COLO668 (cell line): ENCODE measurements at regions not wholly inside any gene's neighbourhood (a gene's known extent, or its start where the extent isn't known, plus 50 kb on each side); places are given as distances from the start of the nearest gene placed in this dataset.

ENCODE experiments used
- DNase-seq: peaks from one replicate; lab custom pipeline; 2025; ENCODE audit not compliant: unreplicated experiment; lab: John Stamatoyannopoulos, UW

DNA sequence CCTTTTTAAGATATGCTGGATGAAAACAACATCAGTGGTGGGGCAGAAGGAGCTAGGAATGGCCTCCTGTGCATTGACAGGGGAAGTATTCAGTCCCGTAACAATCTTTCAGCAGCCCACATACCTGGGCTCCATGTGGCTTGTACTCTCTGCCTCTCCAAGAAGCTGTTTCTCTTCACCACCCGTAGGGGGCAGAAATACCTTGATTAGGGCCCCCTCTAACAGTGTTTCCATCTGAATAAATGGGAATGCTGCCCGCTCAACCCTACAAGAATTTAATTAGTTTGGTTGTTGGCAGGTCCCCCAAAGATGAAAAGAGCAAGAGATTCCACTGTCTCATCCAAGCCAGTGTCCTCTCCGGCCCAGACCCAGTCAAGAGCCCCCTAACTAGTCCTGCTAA is 155.2 kb downstream of the SMIM20 start:
- no peak for DNase-seq

DNA sequence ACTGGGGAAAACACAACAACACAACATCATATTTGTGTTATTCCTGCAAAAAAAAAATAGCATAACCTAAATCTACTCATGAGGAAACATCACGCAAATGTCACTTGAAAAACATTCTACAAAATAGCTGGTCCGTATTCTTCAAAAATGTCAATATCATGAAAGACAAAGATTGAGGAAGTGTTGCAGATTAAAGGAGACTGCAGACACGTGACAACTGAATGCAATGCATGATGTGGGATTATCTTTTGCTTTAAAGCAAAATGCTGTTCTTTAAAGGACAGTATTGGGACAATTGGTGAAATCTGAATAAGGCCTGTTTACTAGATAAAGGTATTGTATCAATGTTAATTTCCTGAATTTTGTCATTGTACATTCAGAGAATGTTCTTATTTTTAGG is 157.7 kb downstream of the SMIM20 start:
- no peak for DNase-seq

DNA sequence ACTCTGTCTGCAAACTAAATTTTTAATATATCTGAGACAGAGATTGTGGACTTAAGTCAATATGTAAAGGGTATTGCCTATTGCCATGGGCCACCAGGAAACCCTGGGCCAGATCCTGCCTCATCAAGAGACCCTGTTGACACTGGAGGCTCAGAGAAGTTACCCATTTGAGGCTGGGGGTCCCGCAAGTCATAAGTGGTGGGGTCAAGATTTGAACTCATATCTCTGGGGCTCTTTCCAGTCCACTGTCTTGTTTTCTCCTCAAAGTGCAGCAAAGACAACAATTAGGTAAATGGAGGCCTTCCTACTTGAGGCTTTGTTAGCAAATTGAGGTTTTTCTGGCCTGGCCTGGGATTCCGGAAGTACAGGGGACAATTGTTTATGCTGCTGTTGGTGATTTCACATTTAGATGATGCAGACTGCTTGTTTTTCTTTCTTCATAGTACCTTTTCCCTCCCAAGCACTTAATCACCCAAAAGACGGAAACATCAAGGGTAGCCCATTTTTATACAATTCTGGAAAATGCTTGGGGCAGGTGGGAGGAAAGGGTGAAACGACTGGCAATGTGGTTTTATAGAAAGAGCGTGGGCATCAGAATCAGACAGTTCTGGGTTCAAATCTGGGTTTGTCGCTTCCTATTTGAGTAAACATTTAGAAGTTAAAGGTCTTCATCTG is 160.0 kb downstream of the SMIM20 start:
- DNase-seq, result no peak

DNA sequence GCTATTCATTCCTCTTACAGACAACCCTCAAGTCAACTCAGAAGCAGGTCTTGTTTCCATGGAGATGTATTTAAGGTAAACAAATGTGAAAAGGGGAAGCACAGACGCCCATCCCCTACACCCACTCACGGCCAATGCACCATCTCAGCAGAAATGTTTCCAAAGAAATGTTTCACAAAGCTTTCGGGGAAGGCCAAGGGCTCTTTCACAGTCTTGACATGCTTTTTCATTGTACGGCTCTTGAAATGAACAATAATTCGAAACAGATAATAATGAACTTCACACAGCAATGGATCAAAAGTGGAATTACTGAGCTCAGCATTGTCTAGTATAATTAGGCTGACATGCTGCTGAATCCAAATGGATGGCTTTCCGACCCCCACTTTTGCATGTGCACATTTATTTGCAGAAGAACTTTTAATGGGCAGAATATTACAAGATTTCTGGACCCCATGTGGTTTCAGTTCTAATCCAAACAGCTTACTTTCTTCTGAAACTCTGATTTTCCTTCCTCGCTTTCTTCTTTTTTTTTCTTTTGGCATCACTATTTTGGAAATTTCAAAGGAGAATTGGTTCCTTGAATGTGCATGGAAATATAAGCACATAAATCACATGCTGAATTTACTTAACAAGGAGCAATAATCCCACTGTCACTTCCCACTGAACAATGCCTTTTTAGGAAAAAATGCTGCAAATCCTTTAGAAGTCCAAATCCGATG is 160.9 kb downstream of the SMIM20 start:
- DNase-seq, result no peak

DNA sequence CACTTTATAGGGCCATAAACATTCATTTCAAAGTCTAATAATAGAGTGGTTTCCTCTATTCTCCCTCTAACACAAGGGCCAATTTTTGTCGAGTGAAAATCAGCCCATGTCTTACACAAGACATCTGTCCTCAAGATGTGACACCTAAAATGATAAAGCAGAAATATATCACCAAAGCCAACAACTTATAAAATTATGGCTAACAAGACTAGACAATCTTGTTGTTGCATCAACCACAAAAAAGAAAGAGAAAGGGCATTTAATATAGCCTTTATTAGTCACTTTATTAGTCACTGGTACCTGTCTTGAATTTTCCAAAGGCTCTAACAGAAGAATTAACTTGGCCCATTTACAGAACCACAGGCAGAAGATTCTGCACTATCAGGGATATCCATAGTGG is 161.6 kb downstream of the SMIM20 start:
- DNase-seq, result no peak

DNA sequence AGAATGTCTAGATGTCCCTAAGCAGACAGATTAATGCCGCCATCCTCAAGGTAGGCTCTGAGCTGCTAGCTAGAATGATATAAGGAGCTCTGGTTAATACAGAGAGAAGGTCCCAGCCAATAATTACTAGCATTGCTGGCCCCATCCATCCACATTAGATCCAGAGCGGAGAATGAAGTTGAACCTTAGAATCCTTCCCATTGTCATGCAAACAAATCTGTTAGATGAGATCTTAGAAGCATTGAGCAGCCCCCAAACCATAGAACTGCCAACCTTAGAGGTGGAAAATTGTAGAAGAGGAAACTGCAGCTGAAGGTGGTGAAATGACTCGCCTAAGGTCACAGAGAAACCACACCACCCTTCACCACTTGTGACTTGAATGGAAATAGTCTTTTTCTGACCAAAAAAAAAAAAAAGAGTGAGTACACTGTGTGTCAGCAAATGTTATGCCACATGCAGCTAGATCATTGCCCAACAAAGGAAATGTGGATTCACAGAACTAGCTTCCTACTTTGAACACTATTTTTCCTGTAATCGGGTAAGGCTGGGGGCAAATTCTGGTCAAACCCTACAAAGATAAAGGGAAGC is 162.1 kb downstream of the SMIM20 start:
- no peak for DNase-seq

DNA sequence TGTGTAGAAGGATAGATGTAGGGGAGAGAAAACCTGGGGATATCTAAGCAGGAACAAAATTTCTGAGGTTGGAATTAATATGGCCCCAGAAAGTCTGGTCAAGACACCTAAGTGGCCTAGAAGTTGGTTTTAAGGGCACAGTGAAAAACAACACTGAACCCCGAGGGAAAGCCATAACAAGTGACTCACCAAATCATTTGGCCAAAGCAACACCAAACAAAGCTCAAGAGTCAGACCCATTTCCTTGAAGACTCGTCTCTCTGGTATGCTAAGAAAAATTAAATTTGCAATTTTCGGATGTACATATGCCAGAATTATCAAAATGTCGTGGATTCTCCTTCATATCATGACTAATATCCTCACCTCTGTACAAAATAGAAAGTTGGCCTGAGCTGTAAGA is 162.9 kb downstream of the SMIM20 start:
- DNase-seq, result no peak

DNA sequence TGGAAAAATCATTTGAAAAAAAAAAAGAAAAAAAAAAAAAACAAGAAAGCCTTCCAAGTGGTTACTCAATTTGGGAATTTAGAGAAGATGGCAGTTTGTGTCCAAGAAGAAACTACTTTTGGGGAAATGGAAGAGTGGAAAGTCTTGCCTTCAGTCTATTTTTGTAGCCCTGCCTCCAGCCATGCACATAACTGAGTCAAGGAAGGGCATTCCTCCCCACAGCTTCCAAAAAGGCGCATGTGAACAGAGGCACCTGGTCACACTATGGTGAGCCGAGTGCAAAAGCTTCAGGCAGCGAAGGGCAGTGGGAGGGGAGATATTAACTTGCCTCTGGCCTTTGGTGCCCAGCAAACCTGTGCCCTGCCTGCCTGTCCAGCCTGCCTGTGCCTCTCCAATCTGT is 163.7 kb downstream of the SMIM20 start:
- no peak for DNase-seq

DNA sequence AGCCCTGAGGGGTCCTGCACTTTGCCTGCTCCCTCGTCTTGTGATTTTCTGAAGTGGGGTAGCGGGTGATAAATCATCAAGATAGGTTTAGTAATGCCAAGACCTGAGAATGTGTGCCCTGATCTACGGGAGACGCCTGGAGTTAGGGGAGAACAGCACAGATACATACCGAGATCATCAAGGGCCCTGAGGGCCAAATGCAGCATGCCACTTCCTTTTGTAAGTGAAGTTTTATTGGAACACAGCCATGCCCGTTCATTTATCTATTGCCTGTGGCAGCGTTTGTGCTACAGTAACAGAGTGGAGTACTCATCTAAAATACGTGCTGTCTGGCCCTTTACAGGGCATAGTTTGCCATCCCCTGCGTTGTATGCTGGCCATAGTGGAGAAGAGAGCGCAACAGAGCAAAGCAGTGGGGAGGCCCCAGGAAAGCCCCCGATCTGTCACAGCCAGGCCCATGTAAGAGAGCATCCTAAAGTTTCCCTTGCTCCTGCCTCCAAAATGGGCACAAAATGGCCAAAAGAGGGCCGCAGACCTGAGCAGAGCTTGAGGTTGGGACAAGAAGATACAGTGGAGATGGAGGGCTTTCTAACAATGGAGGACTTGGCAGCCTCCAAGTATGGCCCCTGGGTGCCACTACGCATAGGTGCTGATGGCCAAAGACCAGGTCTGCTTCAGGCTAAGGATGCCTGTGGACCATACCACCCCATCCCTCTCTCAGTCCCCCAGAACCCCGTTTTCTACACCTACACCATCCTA is 167.0 kb downstream of the SMIM20 start:
- DNase-seq, result no peak

DNA sequence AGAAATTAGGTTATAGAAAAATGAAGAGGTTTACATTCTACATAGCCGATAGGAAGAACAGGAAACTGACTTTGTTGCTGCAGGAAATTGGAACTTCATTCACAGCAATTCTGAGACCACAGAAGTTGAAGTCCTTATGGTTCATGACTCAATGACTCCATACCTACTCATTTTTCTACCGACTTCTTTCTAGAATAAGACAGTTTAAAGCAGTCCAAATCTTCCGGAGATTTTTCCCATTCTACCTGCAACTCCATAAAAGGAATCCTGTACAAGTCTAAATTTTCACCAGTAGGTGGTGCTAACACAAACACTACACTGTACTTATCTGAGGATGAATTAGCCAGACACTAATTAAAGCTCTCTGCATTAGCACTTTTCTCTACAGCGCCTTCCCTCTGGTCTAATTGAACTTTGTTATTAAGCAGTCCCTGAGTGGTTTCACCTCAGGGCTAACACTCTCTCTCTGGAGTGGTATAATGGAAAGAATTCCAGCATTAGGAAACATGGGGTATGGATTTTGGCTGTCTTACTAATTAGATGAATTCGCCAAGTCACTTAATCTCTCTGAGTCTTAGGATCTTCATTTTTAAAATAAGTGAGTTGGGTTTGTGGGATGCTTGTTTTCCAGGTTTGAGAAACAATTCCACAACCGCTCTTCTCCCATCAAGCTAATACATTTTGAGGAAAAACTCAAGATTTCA is 167.9 kb downstream of the SMIM20 start:
- peak; percentile 10 for DNase-seq

DNA sequence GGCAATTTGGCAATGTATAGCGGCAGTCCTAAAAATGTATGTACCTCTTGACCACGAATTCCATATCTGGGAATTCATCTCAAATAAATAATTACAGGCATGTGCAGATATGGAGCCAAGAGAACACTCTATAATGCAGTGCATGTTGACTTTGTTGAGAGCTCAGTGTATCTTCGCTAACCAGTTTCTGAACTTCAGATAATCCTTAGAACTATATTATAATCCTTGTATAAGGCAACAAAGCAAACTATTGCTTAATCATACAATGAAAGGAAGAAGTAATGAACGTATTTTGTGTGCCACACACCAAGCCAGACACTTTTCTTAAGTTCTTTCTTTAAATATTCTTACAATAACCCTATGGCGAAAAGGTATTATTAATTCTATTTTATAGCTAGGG is 168.5 kb downstream of the SMIM20 start:
- no peak for DNase-seq

DNA sequence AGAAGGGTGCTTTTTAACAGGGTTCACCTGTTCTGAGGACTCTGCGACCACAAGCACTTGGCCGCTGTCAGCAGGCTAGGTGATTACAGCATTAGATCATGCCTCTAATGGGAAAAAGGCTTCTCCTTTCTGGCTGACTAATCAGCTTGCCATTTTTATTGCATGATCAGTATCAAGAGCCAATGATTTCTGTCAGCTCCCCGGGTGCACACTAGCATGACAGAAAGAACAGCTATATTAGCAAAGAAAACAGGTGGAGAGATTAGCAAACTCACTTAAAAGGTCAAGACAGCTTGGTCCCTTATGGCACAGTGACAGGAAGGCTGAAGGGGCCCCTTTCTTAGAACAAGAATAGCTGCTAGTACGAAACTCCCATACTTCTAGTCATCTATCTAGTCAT is 170.0 kb downstream of the SMIM20 start:
- no peak for DNase-seq

DNA sequence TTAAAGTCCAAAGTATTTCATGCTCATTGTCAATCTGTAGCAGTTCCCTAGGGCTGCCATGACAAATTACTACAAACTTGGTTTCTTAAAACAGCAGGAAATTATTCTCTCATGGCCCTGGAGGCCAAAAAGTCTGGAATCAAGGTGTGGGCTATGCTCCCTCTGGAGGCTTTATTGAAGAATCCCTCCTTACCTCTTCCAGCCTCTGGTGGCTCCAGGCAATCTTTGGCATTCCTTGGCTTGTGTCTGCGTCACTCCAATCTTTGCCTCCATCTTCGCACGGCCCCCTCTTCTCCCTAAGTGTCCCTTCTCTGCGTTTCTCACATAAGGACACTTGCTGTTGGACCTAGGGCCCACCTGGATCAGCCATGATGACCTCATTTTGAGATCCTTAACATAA is 170.4 kb downstream of the SMIM20 start:
- DNase-seq, result no peak

DNA sequence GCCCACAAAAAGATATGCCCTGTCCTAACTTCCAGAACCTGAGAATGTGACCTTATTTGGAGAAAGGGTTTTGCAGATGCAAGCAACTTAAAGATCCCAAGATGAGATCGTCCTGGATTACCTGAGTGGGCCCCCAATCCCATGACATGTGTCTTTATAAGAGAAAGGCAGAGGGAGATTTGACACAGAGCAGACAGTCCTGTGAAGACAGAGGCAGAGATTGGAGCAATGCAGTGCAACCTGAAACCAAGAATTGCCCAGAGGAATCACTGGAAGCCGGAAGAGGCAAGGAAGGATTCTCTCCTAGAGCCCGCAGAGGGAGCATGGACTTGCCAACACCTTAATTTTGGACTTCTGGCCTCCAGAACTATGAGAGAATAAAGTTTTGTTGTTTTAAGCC is 171.5 kb downstream of the SMIM20 start:
- DNase-seq, result no peak

DNA sequence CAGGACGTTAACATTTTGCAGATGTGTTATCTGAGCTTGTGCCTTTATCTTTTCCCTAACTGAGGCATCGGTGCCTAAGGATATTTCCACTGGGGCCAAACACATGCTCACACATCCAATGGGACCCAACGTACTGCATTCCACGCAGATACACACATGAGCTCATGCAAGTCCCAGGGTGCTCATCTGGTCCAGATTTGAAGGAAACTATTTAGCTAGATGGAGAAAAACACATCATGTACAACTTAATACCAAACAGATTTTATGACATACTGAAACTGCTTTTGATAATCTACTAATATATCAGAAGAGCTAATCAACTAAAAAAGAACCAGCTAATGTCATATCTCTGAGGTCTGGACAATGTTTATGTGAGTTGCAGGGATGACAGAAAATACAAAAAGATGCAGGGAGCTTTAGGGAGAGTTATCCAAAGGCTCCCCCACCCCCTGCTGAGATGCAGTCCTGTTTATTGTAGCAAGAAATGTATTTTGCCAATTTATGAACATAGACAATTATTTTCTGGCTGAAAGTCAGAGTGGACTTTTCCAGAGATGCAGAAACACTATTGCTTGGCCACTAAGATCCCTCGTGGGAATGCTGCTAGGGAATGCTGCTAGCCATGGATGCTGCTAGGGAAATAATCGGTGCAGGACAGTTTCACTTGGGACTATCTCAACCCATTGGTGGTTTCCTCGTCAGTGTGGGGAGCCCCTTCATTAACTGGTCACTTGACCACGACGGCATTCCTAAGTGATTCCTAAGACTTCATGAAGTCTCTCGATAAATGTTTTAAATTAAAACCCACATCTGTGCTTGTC is 172.8 kb downstream of the SMIM20 start:
- no peak for DNase-seq

DNA sequence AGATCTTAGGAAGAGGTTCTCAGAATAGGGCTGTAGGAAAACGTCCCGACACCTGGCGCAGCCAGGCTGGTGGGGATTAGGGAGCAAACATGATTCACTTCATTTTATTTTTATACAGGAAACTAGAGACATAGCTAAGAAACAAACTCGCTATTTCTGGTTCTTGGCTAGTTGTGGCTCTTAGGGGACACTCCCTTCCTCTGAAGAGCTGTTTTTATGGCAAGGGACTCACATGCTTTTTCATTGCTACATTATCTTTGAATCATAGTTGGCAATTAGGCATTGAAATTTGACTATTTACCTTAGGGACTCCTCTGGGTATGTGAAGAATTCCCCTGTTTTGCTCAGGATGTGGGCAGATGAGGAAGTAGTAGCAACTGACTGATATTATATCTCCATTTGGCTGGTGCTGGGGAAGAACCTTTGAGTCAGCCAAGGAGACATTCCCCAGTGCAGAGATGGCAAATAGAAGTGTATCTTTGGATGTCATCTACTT is 174.5 kb downstream of the SMIM20 start:
- no peak for DNase-seq

DNA sequence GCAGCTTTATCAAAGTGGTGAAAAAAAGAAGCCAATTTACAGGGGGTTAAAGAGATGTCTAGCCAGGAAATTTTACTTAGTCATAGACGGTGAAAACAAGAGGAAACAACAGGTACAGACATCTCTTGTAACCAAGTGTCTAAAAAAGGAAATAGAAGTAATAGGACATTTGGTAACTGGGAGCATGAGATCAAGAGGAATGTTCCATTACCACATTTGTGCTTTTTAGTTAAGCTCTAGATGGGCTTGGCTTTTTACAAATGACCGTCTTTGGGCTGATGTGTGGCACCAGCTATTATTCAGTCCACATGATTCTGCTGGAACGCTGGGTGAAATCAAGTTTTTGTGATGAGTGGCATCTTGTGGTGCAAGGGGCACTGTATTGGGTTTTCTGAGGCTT is 179.5 kb downstream of the SMIM20 start:
- DNase-seq, result no peak

DNA sequence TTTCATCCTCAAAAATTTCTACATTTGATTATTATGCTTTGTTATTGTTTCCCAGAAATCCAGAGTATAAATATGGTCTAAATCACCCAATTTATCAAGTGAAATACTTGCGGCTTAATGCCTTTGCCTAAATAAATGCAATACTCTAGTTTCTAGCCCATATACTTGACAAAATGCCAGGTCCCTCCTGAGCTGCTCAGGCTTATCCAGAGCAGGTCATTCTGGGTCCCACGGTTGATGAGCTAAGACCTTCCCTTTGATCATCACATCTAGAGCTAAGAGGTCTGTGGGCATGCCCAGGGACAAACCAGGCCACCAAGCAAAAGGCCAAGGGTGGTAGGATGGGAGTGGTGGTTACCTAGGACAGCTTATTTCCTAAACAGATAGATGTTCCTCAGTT is 180.1 kb downstream of the SMIM20 start:
- DNase-seq, result no peak

DNA sequence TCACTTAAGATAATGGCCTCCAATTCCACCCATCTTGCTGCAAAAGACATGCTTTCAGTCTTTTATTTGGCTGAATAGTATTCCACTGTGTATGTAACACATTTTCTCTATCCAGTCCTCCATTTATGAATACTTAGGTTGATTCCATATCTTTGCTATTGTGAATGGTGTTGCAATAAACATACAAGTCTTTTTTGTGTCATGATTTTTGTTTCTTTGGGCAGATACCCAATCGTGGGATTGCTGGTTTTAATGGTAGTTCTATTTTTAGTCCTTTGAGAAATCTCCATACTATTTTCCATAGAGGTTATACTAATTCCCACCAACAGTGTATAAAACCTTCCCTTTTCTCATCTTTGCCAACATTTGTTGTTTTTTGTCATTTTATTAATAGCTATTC is 180.9 kb downstream of the SMIM20 start:
- DNase-seq, result no peak

DNA sequence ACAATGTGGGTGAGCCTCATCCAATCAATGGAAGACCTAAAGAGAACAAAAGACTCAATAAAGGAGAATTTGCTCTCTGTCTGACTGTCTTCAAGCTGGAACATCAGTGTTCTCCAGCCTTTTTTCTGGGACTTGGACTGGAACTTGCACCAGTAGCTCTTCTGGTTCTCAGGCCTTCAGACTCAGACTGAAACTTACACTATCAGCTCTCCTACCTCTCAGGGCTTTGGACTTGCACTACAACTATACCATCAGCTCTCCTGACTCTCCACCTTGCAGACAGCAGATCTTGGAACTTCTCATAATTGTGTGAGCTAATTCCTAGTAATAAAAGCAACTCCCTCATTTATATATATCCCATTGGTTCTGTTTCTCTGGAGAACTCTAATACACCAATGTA is 185.9 kb downstream of the SMIM20 start:
- no peak for DNase-seq
